ENCODE measurements at regions not wholly inside any gene's neighbourhood (a gene's known extent, or its start where the extent isn't known, plus 50 kb on each side); places are given as distances from the start of the nearest gene placed in this dataset.

GRCh38 chr3:69688400-69688799, 50.9 kb upstream of the MITF start:
- no peaks in the 10 kb centered on the region for H3K79me2 ChIP-seq (ENCODE audit: control insufficient read depth, insufficient read depth, low read length)
- no peak overlapping the region for H3K4me2 ChIP-seq (ENCODE audit: insufficient read depth, low read length)
- H3K27me3 ChIP-seq (ENCODE audit: control insufficient read depth in 2 of 2, insufficient read depth in 2 of 2, low read length in 2 of 2) = peaks cover 6 to 10% of the 10 kb centered on the region in 2 experiments
- no peak overlapping the region for H3K9ac ChIP-seq (replicated peaks; ENCODE audit: extremely low read depth, insufficient read depth, low read length)
- H3K9me1 ChIP-seq (replicated peaks; ENCODE audit: control insufficient read depth, extremely low read depth, insufficient read depth, low read length) = no peaks in the 10 kb centered on the region
- intact Hi-C loops (cut with micrococcal nuclease) (no loop called here), dilution Hi-C loops (cut with MboI; ENCODE audit: extremely low pct_ligation_motif_present, low sequenced_read_pairs) (no loop called here)
- H4K20me1 ChIP-seq (replicated peaks; ENCODE audit: control insufficient read depth, extremely low read depth, insufficient read depth, low read length) = no peaks in the 10 kb centered on the region
- no peaks in the 10 kb centered on the region for H3K9me3 ChIP-seq (replicated peaks; ENCODE audit: control insufficient read depth, insufficient read depth, low read length)
- H3K4me3 ChIP-seq (replicated peaks in 1 of 3; ENCODE audit: insufficient read depth in 1 of 3, low read depth in 1 of 3, low read length in 3 of 3) = no peak overlapping the region
- ChIA-PET CTCF (interaction anchor here (0.7 to 1.9 kb wide), 3 partner anchors 104 to 260 kb away, joined by 5 to 6 read pairs (median 5); no protein-coding TSS in a partner anchor), POLR2A (no interaction called here)
- no peak for DNase-seq (ENCODE audit: low read depth, low spot score)
- no peak for TF ChIP-seq EZH2 (IDR thresholded peaks at IDR 0.05; ENCODE audit: borderline replicate concordance, low read depth, low read length, severe bottlenecking)
- no peak for TF ChIP-seq GATA2 (IDR thresholded peaks at IDR 0.05; ENCODE audit: insufficient read depth, insufficient read length, low read depth, low read length)
- no peak for FAIRE-seq
- H3K36me3 ChIP-seq (ENCODE audit: control insufficient read depth in 2 of 2, extremely low read depth in 1 of 2, insufficient read depth in 2 of 2, low read length in 2 of 2) = no peaks in the 10 kb centered on the region
- no peaks in the 10 kb centered on the region for H3K4me1 ChIP-seq (ENCODE audit: control insufficient read depth, extremely low read depth, insufficient read depth, low read length)
- no TSS peak for BruUV-seq (replicated peaks)
- H2AFZ ChIP-seq (ENCODE audit: low read depth, low read length) = no peak overlapping the region
- no peak overlapping the region for H3K27ac ChIP-seq (ENCODE audit: insufficient read depth, low read depth, low read length)

GRCh38 chr3:69687641-69688040, 51.6 kb upstream of the MITF start:
- H3K9ac ChIP-seq (replicated peaks; ENCODE audit: extremely low read depth, insufficient read depth, low read length) = no peak overlapping the region
- dilution Hi-C loops (cut with MboI; ENCODE audit: extremely low pct_ligation_motif_present, low sequenced_read_pairs) = no loop called here
- POLR2A ChIA-PET = no interaction called here
- no peak overlapping the region for H3K4me2 ChIP-seq (ENCODE audit: insufficient read depth, low read length)
- H3K27ac ChIP-seq (ENCODE audit: insufficient read depth, low read depth, low read length) = no peak overlapping the region
- no peak overlapping the region for H3K4me3 ChIP-seq (replicated peaks in 1 of 3; ENCODE audit: insufficient read depth in 1 of 3, low read depth in 1 of 3, low read length in 3 of 3)
- no peak overlapping the region for H2AFZ ChIP-seq (ENCODE audit: low read depth, low read length)
- H3K79me2 ChIP-seq (ENCODE audit: control insufficient read depth, insufficient read depth, low read length) = no peaks in the 10 kb centered on the region
- FAIRE-seq = no peak
- H3K9me3 ChIP-seq (replicated peaks; ENCODE audit: control insufficient read depth, insufficient read depth, low read length) = no peaks in the 10 kb centered on the region
- peaks cover 6 to 10% of the 10 kb centered on the region in 2 experiments for H3K27me3 ChIP-seq (ENCODE audit: control insufficient read depth in 2 of 2, insufficient read depth in 2 of 2, low read length in 2 of 2)
- TF ChIP-seq POLR2A (IDR thresholded peaks at IDR 0.05; ENCODE audit: low read depth, low read length) (no peak), FOS (IDR thresholded peaks at IDR 0.05; ENCODE audit: borderline replicate concordance, insufficient read depth, low read length) (no peak), CTCF (IDR thresholded peaks at IDR 0.05; ENCODE audit: extremely low read depth in 1 of 2, insufficient read depth in 1 of 2, low read depth in 1 of 2, low read length in 2 of 2) (no peak)
- no peaks in the 10 kb centered on the region for H3K9me1 ChIP-seq (replicated peaks; ENCODE audit: control insufficient read depth, extremely low read depth, insufficient read depth, low read length)
- no peak for DNase-seq (ENCODE audit: low read depth, low spot score)
- no peaks in the 10 kb centered on the region for H4K20me1 ChIP-seq (replicated peaks; ENCODE audit: control insufficient read depth, extremely low read depth, insufficient read depth, low read length)
- no TSS peak for BruUV-seq (replicated peaks)
- intact Hi-C loops (cut with micrococcal nuclease) = no loop called here
- CTCF ChIA-PET = interaction anchor here (1.0 to 1.9 kb wide), 4 partner anchors 38 to 260 kb away, joined by 3 to 6 read pairs (median 4); no protein-coding TSS in a partner anchor
- no peaks in the 10 kb centered on the region for H3K36me3 ChIP-seq (ENCODE audit: control insufficient read depth in 2 of 2, extremely low read depth in 1 of 2, insufficient read depth in 2 of 2, low read length in 2 of 2)
- no peaks in the 10 kb centered on the region for H3K4me1 ChIP-seq (ENCODE audit: control insufficient read depth, extremely low read depth, insufficient read depth, low read length)

All from endothelial cell of umbilical vein (primary cell).